NT2/D1 (cell line): ENCODE measurements at regions not wholly inside any gene's neighbourhood (a gene's known extent, or its start where the extent isn't known, plus 50 kb on each side); places are given as distances from the start of the nearest gene placed in this dataset.

Experiments
- SUZ12 ChIP-seq: IDR thresholded peaks from 2 replicates; pipeline ENCODE4 v1.6.1; 2011; ENCODE audit not compliant: insufficient read length, insufficient read depth; ENCODE audit errors: extremely low read depth
- YY1 ChIP-seq: IDR thresholded peaks from 2 replicates; pipeline ENCODE4 v1.6.1; 2011; ENCODE audit not compliant: insufficient read length, insufficient read depth
- ZNF274 ChIP-seq: IDR thresholded peaks from 2 replicates; pipeline ENCODE4 v1.6.1; 2011; ENCODE audit warnings: mild to moderate bottlenecking, low read depth, low read length

DNA sequence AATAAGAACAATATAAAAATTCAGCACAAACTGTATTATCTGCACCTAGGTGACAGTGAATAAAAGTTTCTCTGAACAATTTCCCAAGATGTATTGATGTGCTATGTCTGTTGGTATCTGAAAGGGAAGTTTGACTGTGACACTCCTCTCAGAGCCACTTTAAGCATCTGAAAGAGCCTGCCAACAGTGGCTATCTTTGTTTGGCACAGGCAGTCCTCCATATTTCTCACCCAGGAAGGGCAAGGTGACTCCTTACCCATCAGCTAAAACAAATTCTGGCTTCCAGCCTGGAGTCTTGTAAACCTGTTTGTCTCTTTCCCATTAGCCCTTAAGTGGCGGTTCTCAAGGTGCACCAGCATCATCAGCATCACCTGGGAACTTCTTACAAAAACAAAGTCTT is 122.4 kb upstream of the VGLL2 start:
- TF ChIP-seq YY1, result no peak
- TF ChIP-seq ZNF274, result no peak
- TF ChIP-seq SUZ12, result no peak
